Activated CD4-positive, alpha-beta T cell treated with anti-CD3 and anti-CD28 coated beads, Interleukin-2, amount 10 ng/mL, durations not matched to agents 24 days and 14 days (primary cell): ENCODE measurements at regions not wholly inside any gene's neighbourhood (a gene's known extent, or its start where the extent isn't known, plus 50 kb on each side); places are given as distances from the start of the nearest gene placed in this dataset.
"Not testable (repeated sequence)": the region's sequence is repeated elsewhere in the genome, so short reads cannot be mapped to it uniquely, and the experiment has no call there.

ENCODE experiments used
- DNase-seq: peaks from one replicate; pipeline ENCODE4 v3.0.0; 2022
- H3K27ac Mint-ChIP-seq: one replicate; pipeline ENCODE4 v1.8.0; 2022; ENCODE audit warnings: mild to moderate bottlenecking, mixed read lengths
- H3K27me3 Mint-ChIP-seq: one replicate; pipeline ENCODE4 v1.8.0; 2022; ENCODE audit warnings: mixed read lengths
- H3K36me3 Mint-ChIP-seq: one replicate; pipeline ENCODE4 v1.8.0; 2022; ENCODE audit warnings: low read depth, mild to moderate bottlenecking, mixed read lengths
- H3K4me1 Mint-ChIP-seq: one replicate; pipeline ENCODE4 v1.8.0; 2021; ENCODE audit warnings: mixed read lengths
- H3K4me3 Mint-ChIP-seq: one replicate; pipeline ENCODE4 v1.8.0; 2022; ENCODE audit warnings: mild to moderate bottlenecking, moderate library complexity, mixed read lengths
- H3K9me3 Mint-ChIP-seq: one replicate; pipeline ENCODE4 v1.8.0; 2021; ENCODE audit warnings: mixed read lengths
- intact Hi-C: fragments of 100-400 bp; cut with micrococcal nuclease; formaldehyde crosslinking; loops from one replicate; pipeline ENCODE4 v1.15.1; 2023

DNA sequence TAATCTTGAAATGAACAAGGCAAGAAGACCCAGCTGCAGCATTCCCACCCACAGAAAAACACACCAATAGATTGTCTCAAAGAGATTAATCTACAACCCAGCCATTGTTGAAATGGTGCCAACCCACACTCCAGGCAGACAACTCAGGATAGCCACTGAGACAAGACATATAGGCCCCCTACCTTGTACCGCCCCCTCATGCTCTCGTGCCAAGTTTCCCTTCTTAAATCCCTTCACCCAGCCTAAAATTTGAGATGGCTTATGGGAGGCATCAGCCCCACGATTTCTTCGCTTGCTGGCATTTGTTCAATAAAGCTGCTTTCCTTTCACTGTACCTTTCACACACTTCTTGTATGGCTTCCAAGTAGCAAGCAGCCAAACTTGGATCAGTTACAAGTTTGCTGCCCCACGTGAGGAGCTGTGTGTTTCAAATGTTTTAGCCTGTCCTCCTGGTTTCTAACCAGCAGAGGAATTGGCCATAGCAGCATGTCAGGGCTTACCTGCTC lies 1754.1 kb downstream of the C4orf33 start:
- H3K27ac Mint-ChIP-seq, result no peak overlapping the region
- no peak for DNase-seq
- intact Hi-C loops, result no loop called here
- no peaks in the 10 kb centered on the region for H3K4me1 Mint-ChIP-seq
- H3K9me3 Mint-ChIP-seq, result no peaks in the 10 kb centered on the region
- no peak overlapping the region for H3K4me3 Mint-ChIP-seq
- H3K36me3 Mint-ChIP-seq, result no peaks in the 10 kb centered on the region
- H3K27me3 Mint-ChIP-seq, result no peaks in the 10 kb centered on the region

DNA sequence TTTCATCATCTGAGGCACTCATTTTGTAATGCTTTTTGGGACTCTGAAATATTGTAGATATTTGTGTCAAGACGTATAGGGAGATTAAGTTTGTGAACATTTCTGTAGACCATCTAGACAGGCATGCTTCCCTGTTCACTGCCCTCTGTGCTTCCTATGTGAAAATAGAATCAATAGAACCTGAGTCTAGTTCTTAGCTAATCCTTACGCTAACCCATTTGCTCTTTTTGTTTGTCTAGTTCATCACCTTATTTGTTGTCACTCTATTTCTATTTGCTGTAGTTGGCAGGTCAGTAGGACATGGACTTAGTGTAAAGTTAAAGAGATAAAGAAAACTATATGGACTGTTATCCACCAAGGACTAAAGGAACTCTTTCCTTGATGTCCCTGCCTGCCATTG lies 1755.2 kb downstream of the C4orf33 start:
- no peaks in the 10 kb centered on the region for H3K9me3 Mint-ChIP-seq
- H3K27me3 Mint-ChIP-seq, result no peaks in the 10 kb centered on the region
- intact Hi-C loops, result no loop called here
- H3K27ac Mint-ChIP-seq, result no peak overlapping the region
- no peak overlapping the region for H3K4me3 Mint-ChIP-seq
- no peak for DNase-seq
- H3K36me3 Mint-ChIP-seq, result no peaks in the 10 kb centered on the region
- H3K4me1 Mint-ChIP-seq, result no peaks in the 10 kb centered on the region

DNA sequence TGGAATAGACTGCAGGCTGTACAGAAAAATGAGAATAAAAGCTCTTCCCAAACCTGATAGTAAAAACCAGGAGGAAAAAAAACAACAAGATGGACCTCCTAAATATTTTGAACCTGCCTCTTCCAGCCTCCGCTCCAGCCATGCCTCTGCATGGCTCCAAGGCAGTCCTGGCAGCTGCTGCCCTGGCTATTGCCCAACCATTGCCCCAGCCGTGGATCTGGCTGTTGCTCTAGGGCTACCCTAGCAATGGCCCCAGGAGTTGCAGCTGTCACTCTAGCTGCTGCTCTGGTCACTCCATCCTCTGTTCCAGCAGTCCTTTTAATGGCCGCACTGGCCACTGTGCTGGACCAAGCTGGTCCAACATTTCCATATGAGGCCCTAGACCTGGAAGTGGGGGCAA lies 1756.0 kb downstream of the C4orf33 start:
- intact Hi-C loops, result no loop called here

DNA sequence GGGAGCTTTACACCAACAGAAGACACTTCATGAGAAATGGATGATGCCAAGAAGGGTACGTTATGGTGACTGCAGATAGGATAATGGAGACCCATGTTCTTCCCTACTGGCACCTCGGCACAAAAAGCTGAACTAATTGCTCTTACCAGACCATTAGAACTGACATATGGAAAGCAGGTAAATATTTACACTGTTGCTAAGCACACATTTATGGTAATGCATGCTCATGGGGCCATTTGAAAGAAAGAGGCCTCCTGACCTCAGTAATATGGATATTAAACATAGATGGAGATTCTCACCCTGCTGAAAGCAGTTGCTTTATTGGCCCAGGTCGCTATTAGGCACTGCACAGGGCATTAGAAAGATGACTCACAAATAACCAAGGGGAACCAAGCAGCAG lies 1759.6 kb downstream of the C4orf33 start:
- H3K4me1 Mint-ChIP-seq, result no peaks in the 10 kb centered on the region
- H3K36me3 Mint-ChIP-seq, result no peaks in the 10 kb centered on the region
- no peaks in the 10 kb centered on the region for H3K9me3 Mint-ChIP-seq
- no peak for DNase-seq
- H3K4me3 Mint-ChIP-seq, result no peak overlapping the region
- no peak overlapping the region for H3K27ac Mint-ChIP-seq
- no peaks in the 10 kb centered on the region for H3K27me3 Mint-ChIP-seq
- intact Hi-C loops, result no loop called here

More for the DNA sequence above, 1756.0 kb downstream of the C4orf33 start:
- Mint-ChIP-seq H3K4me3 (no peak overlapping the region), H3K4me1 (no peaks in the 10 kb centered on the region), H3K9me3 (no peaks in the 10 kb centered on the region), H3K36me3 (no peaks in the 10 kb centered on the region), H3K27ac (no peak overlapping the region), H3K27me3 (no peaks in the 10 kb centered on the region)
- DNase-seq, result no peak

GRCh38 chr4:130859991-130860390 lies 1764.0 kb downstream of the C4orf33 start:
- no peak for DNase-seq
- intact Hi-C loops, result no loop called here
- H3K36me3 Mint-ChIP-seq, result no peaks in the 10 kb centered on the region
- H3K27ac Mint-ChIP-seq, result no peak overlapping the region
- H3K4me3 Mint-ChIP-seq, result no peak overlapping the region
- H3K4me1 Mint-ChIP-seq, result no peaks in the 10 kb centered on the region
- H3K27me3 Mint-ChIP-seq, result no peaks in the 10 kb centered on the region
- no peaks in the 10 kb centered on the region for H3K9me3 Mint-ChIP-seq

DNA sequence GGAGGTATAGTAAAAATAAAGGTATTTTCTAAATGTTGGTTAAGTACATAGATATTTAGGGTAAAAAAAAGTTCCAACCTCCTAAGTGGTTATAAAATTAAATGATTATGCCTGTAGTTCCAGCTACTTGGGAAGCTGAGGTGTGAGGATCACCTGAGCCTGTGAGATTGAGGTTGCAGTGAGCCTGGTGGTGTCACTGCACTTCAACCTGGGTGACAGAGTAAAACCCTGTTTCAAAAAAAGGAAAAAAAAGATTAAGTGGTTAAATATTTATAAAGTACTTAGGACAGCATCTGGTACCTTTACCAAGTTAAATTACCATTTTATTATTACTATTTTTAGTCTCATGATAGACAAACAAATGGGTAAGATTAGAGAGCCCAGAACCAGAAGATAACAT lies 1801.0 kb downstream of the C4orf33 start:
- Mint-ChIP-seq H3K4me1 (no peaks in the 10 kb centered on the region), H3K4me3 (no peak overlapping the region), H3K9me3 (no peaks in the 10 kb centered on the region), H3K27me3 (no peaks in the 10 kb centered on the region), H3K36me3 (no peaks in the 10 kb centered on the region), H3K27ac (no peak overlapping the region)
- no peak for DNase-seq
- intact Hi-C loops, result no loop called here

GRCh38 chr4:130901321-130901720 lies 1805.4 kb downstream of the C4orf33 start:
- H3K4me3 Mint-ChIP-seq, result no peak overlapping the region
- H3K36me3 Mint-ChIP-seq, result no peaks in the 10 kb centered on the region
- no peaks in the 10 kb centered on the region for H3K27me3 Mint-ChIP-seq
- H3K9me3 Mint-ChIP-seq, result no peaks in the 10 kb centered on the region
- no peaks in the 10 kb centered on the region for H3K4me1 Mint-ChIP-seq
- intact Hi-C loops, result no loop called here
- DNase-seq, result no peak
- no peak overlapping the region for H3K27ac Mint-ChIP-seq

DNA sequence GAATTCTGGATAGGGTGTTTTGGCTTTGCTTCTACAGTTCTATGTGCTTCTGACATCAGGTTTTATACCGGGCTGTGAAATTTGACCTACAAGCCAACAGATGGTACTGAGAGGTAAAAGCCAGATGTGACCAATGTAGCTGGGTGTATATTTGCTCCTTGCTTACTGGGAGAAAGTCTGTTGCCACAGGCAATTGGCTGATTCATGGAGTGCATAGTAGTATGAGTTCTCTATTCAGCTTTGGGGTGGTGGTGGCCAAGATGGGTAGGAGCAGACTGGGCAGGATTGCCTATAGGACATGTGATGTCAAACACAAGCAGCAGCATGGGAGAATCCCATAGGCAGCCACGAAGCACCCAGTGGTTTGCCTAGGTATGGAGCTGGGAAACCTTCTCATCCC lies 1827.0 kb downstream of the C4orf33 start:
- Mint-ChIP-seq H3K36me3 (no peaks in the 10 kb centered on the region), H3K4me3 (no peak overlapping the region), H3K27ac (no peak overlapping the region), H3K4me1 (no peaks in the 10 kb centered on the region), H3K9me3 (no peaks in the 10 kb centered on the region), H3K27me3 (no peaks in the 10 kb centered on the region)
- intact Hi-C loops, result no loop called here
- no peak for DNase-seq

DNA sequence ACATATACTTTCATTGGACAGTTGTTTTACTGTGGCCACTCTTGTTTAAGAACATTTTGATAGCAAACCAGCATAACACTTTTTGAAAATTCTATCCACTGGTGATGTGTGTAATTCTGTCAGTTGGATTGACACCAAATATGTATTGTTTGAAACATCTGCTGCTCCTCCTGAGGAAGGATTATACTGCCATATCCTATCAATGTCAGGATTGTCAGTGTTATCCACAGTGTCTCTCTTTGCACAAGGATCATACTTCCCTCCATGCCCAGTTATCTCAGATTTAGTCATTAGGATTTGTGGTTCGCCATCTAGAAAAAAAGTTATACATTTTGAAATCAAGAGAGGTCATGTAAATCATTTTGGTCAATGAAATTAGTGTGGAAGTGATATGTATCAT lies 1859.6 kb downstream of the C4orf33 start:
- no peaks in the 10 kb centered on the region for H3K9me3 Mint-ChIP-seq
- DNase-seq, result no peak
- H3K27me3 Mint-ChIP-seq, result no peaks in the 10 kb centered on the region
- no peaks in the 10 kb centered on the region for H3K4me1 Mint-ChIP-seq
- H3K4me3 Mint-ChIP-seq, result no peak overlapping the region
- no peaks in the 10 kb centered on the region for H3K36me3 Mint-ChIP-seq
- no peak overlapping the region for H3K27ac Mint-ChIP-seq
- intact Hi-C loops, result no loop called here

- Mint-ChIP-seq H3K9me3 (no peaks in the 10 kb centered on the region), H3K4me3 (no peak overlapping the region), H3K36me3 (no peaks in the 10 kb centered on the region), H3K4me1 (no peaks in the 10 kb centered on the region), H3K27ac (no peak overlapping the region), H3K27me3 (no peaks in the 10 kb centered on the region)
- intact Hi-C loops, result no loop called here
- no peak for DNase-seq
Observed at GRCh38 chr4:130985371-130985770, 1889.4 kb downstream of the C4orf33 start.

DNA sequence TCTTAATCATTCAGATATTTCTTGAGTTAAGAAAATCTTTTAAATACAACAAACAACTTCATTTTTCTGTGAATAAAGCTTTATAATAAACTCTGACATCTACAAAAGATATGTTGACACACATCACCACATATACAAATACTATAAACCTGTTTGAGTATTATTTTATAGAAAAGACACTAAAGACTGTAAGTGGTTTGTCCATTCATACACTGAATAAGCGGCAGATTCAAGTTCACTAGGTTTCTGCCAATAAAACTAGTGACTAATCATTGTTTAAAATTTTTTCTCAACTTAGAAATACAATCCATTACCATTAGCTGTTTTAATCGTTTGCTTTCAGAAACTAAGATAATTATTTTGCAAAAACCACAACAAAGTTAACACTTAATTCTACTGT lies 1900.0 kb downstream of the C4orf33 start:
- Mint-ChIP-seq H3K9me3 (peaks cover 3% of the 10 kb centered on the region), H3K4me1 (no peaks in the 10 kb centered on the region), H3K4me3 (no peak overlapping the region), H3K36me3 (no peaks in the 10 kb centered on the region), H3K27ac (no peak overlapping the region), H3K27me3 (no peaks in the 10 kb centered on the region)
- no peak for DNase-seq
- intact Hi-C loops, result no loop called here

GRCh38 chr4:131001371-131001770 lies 1905.4 kb downstream of the C4orf33 start:
- Mint-ChIP-seq H3K36me3 (no peaks in the 10 kb centered on the region), H3K9me3 (peaks cover 3% of the 10 kb centered on the region), H3K27ac (no peak overlapping the region), H3K4me1 (no peaks in the 10 kb centered on the region), H3K4me3 (no peak overlapping the region), H3K27me3 (no peaks in the 10 kb centered on the region)
- DNase-seq, result no peak
- intact Hi-C loops, result no loop called here

GRCh38 chr4:131002132-131002531 lies 1906.2 kb downstream of the C4orf33 start:
- no peaks in the 10 kb centered on the region for H3K9me3 Mint-ChIP-seq
- H3K36me3 Mint-ChIP-seq, result no peaks in the 10 kb centered on the region
- no peaks in the 10 kb centered on the region for H3K27me3 Mint-ChIP-seq
- H3K4me3 Mint-ChIP-seq, result no peak overlapping the region
- no peak overlapping the region for H3K27ac Mint-ChIP-seq
- H3K4me1 Mint-ChIP-seq, result no peaks in the 10 kb centered on the region
- DNase-seq, result no peak
- intact Hi-C loops, result no loop called here

DNA sequence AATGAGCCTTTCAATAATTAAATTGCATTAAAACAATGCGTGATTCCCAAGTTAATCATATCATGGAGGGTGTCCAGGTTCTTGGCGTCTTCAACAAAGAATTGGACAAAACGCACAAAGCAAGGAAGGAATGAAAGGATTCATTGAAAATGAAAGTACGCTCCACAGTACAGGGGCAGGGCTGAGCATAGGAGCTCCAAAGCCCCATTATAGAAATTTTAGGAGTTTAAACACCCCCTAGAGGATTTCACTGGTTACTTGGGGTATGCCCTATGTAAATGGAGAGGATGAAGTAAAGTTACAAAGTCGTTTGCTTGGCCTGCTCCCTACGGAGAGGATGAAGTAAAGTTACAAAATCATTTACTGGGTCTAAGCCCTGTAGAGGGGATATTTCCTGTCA lies 1910.4 kb downstream of the C4orf33 start:
- Mint-ChIP-seq H3K4me3 (no peak overlapping the region), H3K27me3 (no peaks in the 10 kb centered on the region)
- intact Hi-C loops, result no loop called here

DNA sequence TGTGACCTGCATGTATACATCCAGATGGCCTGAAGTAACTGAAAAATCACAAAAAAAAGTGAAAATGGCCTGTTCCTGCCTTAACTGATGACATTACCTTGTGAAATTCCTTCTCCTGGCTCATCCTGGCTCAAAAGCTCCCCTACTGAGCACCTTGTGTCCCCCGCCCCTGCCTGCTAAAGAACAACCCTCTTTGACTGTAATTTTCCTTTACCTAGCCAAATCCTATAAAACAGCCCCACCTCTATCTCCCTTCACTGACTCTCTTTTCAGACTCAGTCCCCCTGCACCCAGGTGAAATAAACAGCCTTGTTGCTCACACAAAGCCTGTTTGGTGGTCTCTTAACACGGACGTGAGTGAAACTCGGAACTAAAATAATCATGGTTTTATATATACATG lies 1916.0 kb downstream of the C4orf33 start:
- DNase-seq, H3K27ac Mint-ChIP-seq, H3K4me3 Mint-ChIP-seq, H3K4me1 Mint-ChIP-seq, H3K9me3 Mint-ChIP-seq, H3K27me3 Mint-ChIP-seq, intact Hi-C loops, H3K36me3 Mint-ChIP-seq: not testable (repeated sequence)

More for the DNA sequence above, 1910.4 kb downstream of the C4orf33 start:
- DNase-seq, result no peak
- Mint-ChIP-seq H3K36me3 (no peaks in the 10 kb centered on the region), H3K4me1 (no peaks in the 10 kb centered on the region), H3K9me3 (no peaks in the 10 kb centered on the region), H3K27ac (no peak overlapping the region)
